Erythroblast (primary cell): ENCODE measurements at regions not wholly inside any gene's neighbourhood (a gene's known extent, or its start where the extent isn't known, plus 50 kb on each side); places are given as distances from the start of the nearest gene placed in this dataset.

Experiments used
- GATA1 ChIP-seq: IDR thresholded peaks from 2 replicates; pipeline ENCODE4 v1.6.1; 2011; ENCODE audit warnings: low read depth, mild to moderate bottlenecking, control low read depth, low read length, moderate library complexity
- POLR2A ChIP-seq: IDR thresholded peaks from 2 replicates; pipeline ENCODE4 v1.6.1; 2011; ENCODE audit warnings: mild to moderate bottlenecking, low read length

DNA sequence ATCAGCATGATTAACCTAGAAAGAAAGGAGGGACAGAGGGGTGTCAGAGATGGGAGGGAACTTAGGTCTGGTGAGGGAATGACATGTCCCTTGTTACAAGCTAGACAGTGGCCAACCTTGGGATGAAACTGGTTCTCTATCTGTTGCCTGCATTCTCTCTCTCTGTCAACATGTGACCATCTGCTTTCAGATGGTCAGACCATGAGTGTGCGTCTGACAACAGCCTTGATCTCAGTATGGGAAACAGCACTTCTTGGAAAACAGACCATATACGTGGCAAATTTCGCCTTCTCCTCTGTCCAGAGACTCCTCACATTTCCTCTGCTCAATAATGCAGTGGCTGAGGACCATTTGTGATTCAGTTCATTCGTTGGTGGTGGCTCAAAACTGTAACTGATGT is 845.9 kb downstream of the TYW1 start:
- TF ChIP-seq POLR2A (no peak), GATA1 (no peak)
